ENCODE measurements at regions not wholly inside any gene's neighbourhood (a gene's known extent, or its start where the extent isn't known, plus 50 kb on each side); places are given as distances from the start of the nearest gene placed in this dataset.

GRCh38 chr2:163374282-163374681 lies 361.5 kb downstream of the FIGN start:
- TF ChIP-seq CTCF (IDR thresholded peaks at IDR 0.05) (no peak), POLR2A (IDR thresholded peaks at IDR 0.05) (no peak)
